Breast epithelium (tissue), 4 donors: ENCODE measurements at regions not wholly inside any gene's neighbourhood (a gene's known extent, or its start where the extent isn't known, plus 50 kb on each side); places are given as distances from the start of the nearest gene placed in this dataset.

ENCODE experiments used
- DNase-seq, 2 donors: peaks; one replicate each; pipeline ENCODE4 v3.0.0-alpha.2; 2019; ENCODE audit warnings: low spot score in 2 of 2
- H3K27ac ChIP-seq, 2 donors: fragments of 200-600 bp; sonication (generic) in 1 of 2; one replicate each; pipeline ENCODE4 v1.5.1; 2016 to 2019; ENCODE audit warnings: mild to moderate bottlenecking in 1 of 2
- H3K27me3 ChIP-seq, 2 donors: fragments of 200-600 bp; sonication (generic) in 1 of 2; one replicate each; pipeline versions ENCODE4 v1.5.1 to v1.6.0; 2017 to 2019; ENCODE audit warnings: control low read depth in 1 of 2, mild to moderate bottlenecking in 1 of 2
- H3K36me3 ChIP-seq: fragments of 200-600 bp; one replicate; pipeline ENCODE4 v1.5.1; 2019
- H3K4me1 ChIP-seq, 2 donors: fragments of 200-600 bp; sonication (generic); one replicate each; pipeline ENCODE4 v1.5.1; 2016 to 2019; ENCODE audit warnings: control low read depth in 1 of 2
- H3K4me3 ChIP-seq, 3 donors: fragments of 200-600 bp; sonication (generic); 1 replicate in 2 of 3; 2 replicates in 1 of 3; pipeline ENCODE4 v1.5.1; 2016 to 2019; ENCODE audit warnings: mild to moderate bottlenecking in 3 of 3, moderate library complexity in 2 of 3
- H3K9me3 ChIP-seq, 2 donors: fragments of 200-600 bp; sonication (generic) in 1 of 2; one replicate each; pipeline ENCODE4 v1.5.1; 2016 to 2019; ENCODE audit warnings: control low read depth in 1 of 2
- POLR2AphosphoS5 ChIP-seq, 3 donors: sonication (generic); formaldehyde crosslinking; IDR thresholded peaks; one replicate each; pipeline ENCODE4 v1.6.1; 2017; ENCODE audit warnings: antibody characterized with exemption in 3 of 3
- intact Hi-C: fragments of 100-400 bp; cut with DNase I; formaldehyde crosslinking; loops from one replicate; pipeline ENCODE4 v1.15.1; 2023; ENCODE audit warnings: low total_unique reads

DNA sequence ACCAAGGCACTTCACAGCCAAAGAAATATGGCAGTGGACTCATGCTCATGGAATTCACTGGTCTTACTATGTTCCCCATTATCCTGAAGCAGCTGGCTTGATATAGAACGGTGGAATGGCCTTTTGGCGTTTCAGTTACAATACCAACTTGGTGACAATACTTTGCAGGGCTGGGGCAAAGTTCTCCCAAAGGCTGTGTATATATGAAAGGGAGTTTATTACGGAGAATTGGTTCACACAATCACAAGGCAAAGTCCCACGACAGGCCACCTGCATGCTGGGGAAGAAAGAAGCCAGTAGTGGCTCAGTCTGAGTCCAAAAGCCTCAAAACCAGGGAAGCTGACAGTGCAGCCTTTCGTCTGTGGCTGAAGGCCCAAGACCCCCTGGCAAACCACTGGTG, 50.8 kb upstream of the SMARCAD1 start:
- intact Hi-C loops, result no loop called here
- no peak overlapping the region for H3K4me3 ChIP-seq

More for the DNA sequence above, 50.8 kb upstream of the SMARCAD1 start:
- H3K36me3 ChIP-seq, result no peaks in the 10 kb centered on the region
- no peak for DNase-seq
- H3K27me3 ChIP-seq, result no peaks in the 10 kb centered on the region
- no peak for TF ChIP-seq POLR2AphosphoS5 (IDR thresholded peaks at IDR 0.05)
- H3K9me3 ChIP-seq, result peaks cover 0 to 3% of the 10 kb centered on the region in 2 donors
- H3K4me1 ChIP-seq, result no peaks in the 10 kb centered on the region
- H3K27ac ChIP-seq, result no peak overlapping the region
